Mesodermal cell (in vitro differentiated cells): ENCODE measurements at regions not wholly inside any gene's neighbourhood (a gene's known extent, or its start where the extent isn't known, plus 50 kb on each side); places are given as distances from the start of the nearest gene placed in this dataset.

ENCODE experiments used
- H3K27ac ChIP-seq: 2 replicates; pipeline ENCODE4 v1.7.0; 2013; ENCODE audit warnings: mild to moderate bottlenecking, low read depth, low read length, moderate library complexity; ENCODE audit not compliant: severe bottlenecking
- H3K36me3 ChIP-seq: 2 replicates; pipeline ENCODE4 v1.7.1; 2013; ENCODE audit warnings: mild to moderate bottlenecking, low read length, moderate library complexity; ENCODE audit not compliant: control insufficient read depth, insufficient read depth
- H3K4me1 ChIP-seq: one replicate; pipeline ENCODE4 v1.7.1; 2013; ENCODE audit warnings: mild to moderate bottlenecking, low read length; ENCODE audit not compliant: insufficient read depth, control insufficient read depth, poor library complexity, severe bottlenecking
- H3K4me3 ChIP-seq: 2 replicates; pipeline ENCODE4 v1.7.0; 2013; ENCODE audit warnings: low read length, control low read depth, mild to moderate bottlenecking; ENCODE audit not compliant: insufficient read depth, poor library complexity, severe bottlenecking; ENCODE audit errors: extremely low read depth
- H3K9me3 ChIP-seq: 2 replicates; pipeline ENCODE4 v1.7.1; 2013; ENCODE audit warnings: mild to moderate bottlenecking, low read length, moderate library complexity; ENCODE audit not compliant: control insufficient read depth
- WGBS, 2 experiments: methylation state at CpG; one replicate each; pipeline ENCODE4 v1.1.5; 2013; ENCODE audit warnings: missing lambda C conversion rate in 2 of 2; ENCODE audit not compliant: insufficient coverage in 2 of 2; 5-methylcytosine and 5-hydroxymethylcytosine counted together

DNA sequence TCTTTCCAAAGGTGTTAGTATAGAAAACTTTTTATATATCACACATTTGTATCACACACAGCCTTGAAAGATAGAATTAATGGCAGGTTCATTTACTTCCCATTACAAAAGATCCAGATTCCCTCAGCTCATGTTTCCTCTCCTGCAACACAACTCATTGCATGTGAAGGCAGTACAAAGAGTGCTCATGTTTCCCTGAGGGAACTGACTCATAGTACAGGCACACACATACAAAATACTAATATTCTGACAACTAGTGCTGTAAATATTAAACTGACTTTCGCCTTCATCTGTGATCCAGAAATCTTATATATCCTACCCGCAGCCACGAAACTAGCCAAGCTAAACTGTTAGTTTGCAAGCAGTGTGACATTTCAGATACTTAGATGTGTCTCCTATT is 819.8 kb upstream of the PCDH7 start:
- Histone ChIP-seq H3K27ac (no peak overlapping the region), H3K36me3 (no peaks in the 10 kb centered on the region), H3K4me3 (no peak overlapping the region), H3K4me1 (no peaks in the 10 kb centered on the region), H3K9me3 (no peaks in the 10 kb centered on the region)
- 74 to 84% methylated on average over 2 to 3 of the region's 3 CpGs for WGBS, 2 experiments

GRCh38 chr4:29908276-29908675 is 811.9 kb upstream of the PCDH7 start:
- no CpG with 5 or more reads among the region's 2 CpGs for WGBS, 2 experiments
- Histone ChIP-seq H3K4me3 (no peak overlapping the region), H3K4me1 (no peaks in the 10 kb centered on the region), H3K36me3 (no peaks in the 10 kb centered on the region), H3K27ac (no peak overlapping the region), H3K9me3 (no peaks in the 10 kb centered on the region)

- no peak overlapping the region for H3K4me3 ChIP-seq
- no peaks in the 10 kb centered on the region for H3K36me3 ChIP-seq
- H3K4me1 ChIP-seq: no peaks in the 10 kb centered on the region
- no peaks in the 10 kb centered on the region for H3K9me3 ChIP-seq
- no peak overlapping the region for H3K27ac ChIP-seq
- no CpG with 5 or more reads among the region's 2 CpGs for WGBS, 2 experiments
Observed at GRCh38 chr4:29927895-29928294, 792.3 kb upstream of the PCDH7 start.

- Histone ChIP-seq H3K36me3 (no peaks in the 10 kb centered on the region), H3K4me3 (no peak overlapping the region), H3K4me1 (no peaks in the 10 kb centered on the region), H3K27ac (no peak overlapping the region), H3K9me3 (no peaks in the 10 kb centered on the region)
- WGBS, 2 experiments: 71% methylated on average over 1 of the region's 2 CpGs; no CpG with 5 or more reads in 1 of the 2 experiments
Observed at GRCh38 chr4:29948451-29948850, 771.7 kb upstream of the PCDH7 start.

DNA sequence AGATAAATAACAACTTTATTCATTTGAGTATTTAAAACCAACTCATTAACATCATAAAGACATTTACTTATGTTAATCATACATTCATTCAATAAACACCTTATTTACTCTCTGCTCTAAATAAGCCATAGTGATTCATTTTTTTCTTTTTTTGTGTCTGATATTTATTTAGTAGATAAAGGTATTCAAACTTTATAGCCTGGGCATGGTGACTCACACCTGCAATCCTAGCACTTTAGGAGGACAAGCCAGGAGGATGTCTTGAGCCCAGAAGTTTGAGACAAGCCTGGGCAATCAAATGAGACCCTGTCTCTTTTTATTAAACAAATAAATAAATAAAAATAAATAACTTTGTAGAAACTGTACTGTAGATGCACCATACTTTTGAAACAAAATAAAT is 771.3 kb upstream of the PCDH7 start:
- Histone ChIP-seq H3K9me3 (no peaks in the 10 kb centered on the region), H3K4me1 (no peaks in the 10 kb centered on the region), H3K36me3 (no peaks in the 10 kb centered on the region), H3K27ac (no peak overlapping the region), H3K4me3 (no peak overlapping the region)

GRCh38 chr4:29966386-29966785 is 753.8 kb upstream of the PCDH7 start:
- WGBS, 2 experiments: 79 to 89% methylated on average over 1 of the region's 2 CpGs
- Histone ChIP-seq H3K27ac (no peak overlapping the region), H3K9me3 (no peaks in the 10 kb centered on the region), H3K4me1 (no peaks in the 10 kb centered on the region), H3K36me3 (no peaks in the 10 kb centered on the region), H3K4me3 (no peak overlapping the region)

GRCh38 chr4:29970626-29971025 is 749.5 kb upstream of the PCDH7 start:
- Histone ChIP-seq H3K36me3 (no peaks in the 10 kb centered on the region), H3K4me3 (no peak overlapping the region), H3K9me3 (no peaks in the 10 kb centered on the region), H3K4me1 (no peaks in the 10 kb centered on the region), H3K27ac (no peak overlapping the region)
- WGBS, 2 experiments: 63 to 100% methylated on average over 1 of the region's 2 CpGs

GRCh38 chr4:29972121-29972520 is 748.0 kb upstream of the PCDH7 start:
- Histone ChIP-seq H3K4me3 (no peak overlapping the region), H3K4me1 (no peaks in the 10 kb centered on the region), H3K27ac (no peak overlapping the region), H3K9me3 (no peaks in the 10 kb centered on the region), H3K36me3 (no peaks in the 10 kb centered on the region)
- WGBS, 2 experiments: 92 to 96% methylated on average over 2 of the region's 3 CpGs

- no peaks in the 10 kb centered on the region for H3K4me1 ChIP-seq
- no peak overlapping the region for H3K4me3 ChIP-seq
- H3K27ac ChIP-seq: no peak overlapping the region
- 78% methylated on average over 1 of the region's 3 CpGs; no CpG with 5 or more reads in 1 of the 2 experiments for WGBS, 2 experiments
- no peaks in the 10 kb centered on the region for H3K36me3 ChIP-seq
- no peaks in the 10 kb centered on the region for H3K9me3 ChIP-seq
Observed at GRCh38 chr4:29983890-29984289, 736.3 kb upstream of the PCDH7 start.

DNA sequence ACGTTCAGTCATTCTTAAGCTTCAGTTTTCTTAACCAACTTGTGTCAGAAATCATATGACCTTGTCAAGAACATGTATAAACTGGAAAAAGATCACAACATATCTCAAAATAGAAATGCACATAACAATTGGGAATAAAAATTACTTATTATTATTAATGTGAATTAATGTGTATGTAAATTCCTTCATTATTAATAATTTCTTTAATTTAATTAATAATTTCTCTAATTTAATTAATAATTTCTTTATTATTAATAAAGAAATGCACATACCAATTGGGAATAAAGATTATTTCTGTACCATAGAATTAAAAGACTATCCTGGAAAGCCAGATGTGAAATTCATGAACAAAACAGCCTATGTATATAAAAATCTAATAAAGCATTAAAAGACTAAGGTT is 718.5 kb upstream of the PCDH7 start:
- Histone ChIP-seq H3K36me3 (no peaks in the 10 kb centered on the region), H3K27ac (no peak overlapping the region), H3K4me3 (no peak overlapping the region), H3K4me1 (no peaks in the 10 kb centered on the region), H3K9me3 (no peaks in the 10 kb centered on the region)
- WGBS, 2 experiments: no CpG with 5 or more reads among the region's 1 CpG

DNA sequence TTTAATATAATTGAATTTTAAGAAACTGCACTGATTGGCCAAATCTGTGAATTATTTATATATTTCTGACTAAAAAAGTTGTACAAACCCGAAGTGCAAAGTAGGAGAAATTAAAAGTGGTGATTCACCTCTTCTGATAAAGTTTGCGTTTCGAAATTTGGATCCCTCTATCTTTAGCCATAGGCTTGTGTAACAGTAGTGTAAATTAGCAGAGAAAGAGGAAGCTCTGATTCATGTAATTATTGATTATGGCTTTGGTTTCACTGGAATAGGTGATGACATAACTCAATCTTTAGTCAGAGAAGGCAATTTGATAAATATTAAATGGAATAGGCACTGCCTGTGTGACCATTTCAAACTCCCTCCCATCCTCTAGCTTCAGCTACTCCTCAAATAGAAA is 717.8 kb upstream of the PCDH7 start:
- H3K4me1 ChIP-seq: no peaks in the 10 kb centered on the region
- no peak overlapping the region for H3K4me3 ChIP-seq
- 86% methylated on average over 1 of the region's 3 CpGs; no CpG with 5 or more reads in 1 of the 2 experiments for WGBS, 2 experiments

DNA sequence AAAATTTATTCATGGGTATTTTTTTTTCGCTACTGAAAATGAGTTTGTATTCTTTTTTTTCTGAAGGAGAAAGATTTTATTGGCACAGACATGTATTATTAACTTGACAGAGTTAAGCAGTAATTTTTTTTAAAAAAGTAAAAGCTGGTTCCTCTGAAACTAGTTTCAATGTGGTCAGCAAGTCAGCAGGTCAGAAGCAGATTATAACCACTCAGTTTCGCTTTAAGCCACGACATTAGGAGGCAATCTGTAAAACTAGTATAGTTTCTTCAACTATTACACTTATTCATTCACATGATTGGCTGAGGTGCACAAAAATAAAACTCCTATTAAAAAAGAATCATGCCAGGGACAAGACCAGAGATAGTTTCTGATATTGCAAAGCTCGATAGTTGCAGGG is 714.2 kb upstream of the PCDH7 start:
- Histone ChIP-seq H3K9me3 (no peaks in the 10 kb centered on the region), H3K27ac (no peak overlapping the region), H3K4me3 (no peak overlapping the region), H3K4me1 (no peaks in the 10 kb centered on the region), H3K36me3 (no peaks in the 10 kb centered on the region)
- WGBS, 2 experiments: 95% methylated on average over 3 of the region's 4 CpGs; no CpG with 5 or more reads in 1 of the 2 experiments

More for the DNA sequence above, 717.8 kb upstream of the PCDH7 start:
- Histone ChIP-seq H3K27ac (no peak overlapping the region), H3K9me3 (no peaks in the 10 kb centered on the region), H3K36me3 (no peaks in the 10 kb centered on the region)
